Kidney (tissue), 13 donors: ENCODE measurements at regions not wholly inside any gene's neighbourhood (a gene's known extent, or its start where the extent isn't known, plus 50 kb on each side); places are given as distances from the start of the nearest gene placed in this dataset.

ENCODE experiments used
- DNase-seq, 5 donors: peaks; one replicate each; pipeline ENCODE4 v3.0.0-alpha.2; 2013 to 2020
- FAIRE-seq: peaks from 2 replicates; lab custom pipeline; 2012; peaks lifted over from hg19 to GRCh38; lab: Jason Lieb, UNC
- H3K27ac ChIP-seq, 2 donors: one replicate each; pipeline ENCODE4 v1.7.0; 2013; ENCODE audit warnings: low read depth in 2 of 2, low read length in 2 of 2, inconsistent platforms in 1 of 2
- H3K27me3 ChIP-seq: one replicate; pipeline ENCODE4 v1.7.1; 2013; ENCODE audit warnings: low read length, inconsistent platforms; ENCODE audit not compliant: control insufficient read depth, insufficient read depth
- H3K36me3 ChIP-seq, 3 donors: one replicate each; pipeline versions ENCODE4 v1.7.0 to v1.7.1; 2013; ENCODE audit warnings: low read length in 3 of 3, control low read depth in 1 of 3, inconsistent platforms in 1 of 3; ENCODE audit not compliant: insufficient read depth in 3 of 3, control insufficient read depth in 2 of 3
- H3K4me1 ChIP-seq, 3 donors: one replicate each; pipeline versions ENCODE4 v1.7.0 to v1.7.1; 2013; ENCODE audit warnings: low read length in 3 of 3, inconsistent platforms in 1 of 3, low read depth in 1 of 3; ENCODE audit not compliant: control insufficient read depth in 2 of 3, insufficient read depth in 2 of 3
- H3K4me3 ChIP-seq, 3 donors: one replicate each; pipeline versions ENCODE4 v1.7.0 to v1.8.1; 2013; ENCODE audit warnings: low read length in 3 of 3, control low read depth in 1 of 3, inconsistent platforms in 1 of 3
- H3K9ac ChIP-seq, 3 donors: one replicate each; pipeline versions ENCODE4 v1.7.0 to v1.7.1; 2013; ENCODE audit warnings: low read length in 3 of 3, control low read depth in 1 of 3, inconsistent platforms in 1 of 3
- H3K9me3 ChIP-seq, 3 donors: one replicate each; pipeline versions ENCODE4 v1.7.0 to v1.7.1; 2013; ENCODE audit warnings: low read length in 3 of 3, control low read depth in 1 of 3, inconsistent platforms in 1 of 3; ENCODE audit not compliant: control insufficient read depth in 2 of 3, insufficient read depth in 1 of 3
- intact Hi-C: fragments of 100-400 bp; cut with DNase I; formaldehyde crosslinking; loops from one replicate; pipeline ENCODE4 v1.11.1; 2022
- TF ChIP-seq, protein P1 (sequence below): IDR thresholded peaks from 3 replicates; pipeline ENCODE4 v1.5.1; 2012; ENCODE audit warnings: mild to moderate bottlenecking, moderate library complexity, borderline replicate concordance; ENCODE audit not compliant: insufficient read depth; ENCODE audit errors: extremely low read depth
- donor health status: control.
- donor health status: control.
- donor health status: control.
- donor health status: control.
- donor health status: control.
- donor health status: DM: yes; HTN: yes; CAD: no.
- donor health status: Normal renal cell carcinoma (clear cell type).

DNA sequence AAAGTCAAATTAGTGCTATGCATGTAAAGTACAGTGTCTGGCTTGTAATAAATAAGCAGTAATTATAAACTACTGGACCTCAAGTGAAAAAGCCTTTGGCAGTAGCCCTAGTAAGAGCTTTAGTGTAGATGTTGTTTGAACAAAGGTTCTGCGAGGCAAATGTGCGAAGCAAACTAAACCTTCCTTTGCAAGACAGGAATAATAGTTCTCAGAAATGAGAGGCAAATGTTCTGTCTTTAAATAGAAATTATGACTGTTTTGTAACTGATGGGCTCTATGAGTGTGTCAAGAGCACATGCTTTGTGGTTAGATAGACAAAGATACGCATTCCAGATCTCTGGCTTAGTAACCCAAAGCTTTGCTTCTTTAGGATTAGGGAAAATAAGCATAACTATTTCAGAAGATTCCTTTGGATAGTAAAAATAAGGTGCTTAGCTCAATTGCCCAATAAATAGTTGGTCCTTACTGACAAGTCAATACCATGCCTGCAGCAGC is 169.2 kb upstream of the CDC14C start:
- H3K27me3 ChIP-seq = no peaks in the 10 kb centered on the region
- H3K36me3 ChIP-seq = no peaks in the 10 kb centered on the region
- FAIRE-seq (no peak), DNase-seq (no peak)
- H3K27ac ChIP-seq = no peak overlapping the region
- TF ChIP-seq, protein P1, sequence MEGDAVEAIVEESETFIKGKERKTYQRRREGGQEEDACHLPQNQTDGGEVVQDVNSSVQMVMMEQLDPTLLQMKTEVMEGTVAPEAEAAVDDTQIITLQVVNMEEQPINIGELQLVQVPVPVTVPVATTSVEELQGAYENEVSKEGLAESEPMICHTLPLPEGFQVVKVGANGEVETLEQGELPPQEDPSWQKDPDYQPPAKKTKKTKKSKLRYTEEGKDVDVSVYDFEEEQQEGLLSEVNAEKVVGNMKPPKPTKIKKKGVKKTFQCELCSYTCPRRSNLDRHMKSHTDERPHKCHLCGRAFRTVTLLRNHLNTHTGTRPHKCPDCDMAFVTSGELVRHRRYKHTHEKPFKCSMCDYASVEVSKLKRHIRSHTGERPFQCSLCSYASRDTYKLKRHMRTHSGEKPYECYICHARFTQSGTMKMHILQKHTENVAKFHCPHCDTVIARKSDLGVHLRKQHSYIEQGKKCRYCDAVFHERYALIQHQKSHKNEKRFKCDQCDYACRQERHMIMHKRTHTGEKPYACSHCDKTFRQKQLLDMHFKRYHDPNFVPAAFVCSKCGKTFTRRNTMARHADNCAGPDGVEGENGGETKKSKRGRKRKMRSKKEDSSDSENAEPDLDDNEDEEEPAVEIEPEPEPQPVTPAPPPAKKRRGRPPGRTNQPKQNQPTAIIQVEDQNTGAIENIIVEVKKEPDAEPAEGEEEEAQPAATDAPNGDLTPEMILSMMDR = no peak
- no peak overlapping the region for H3K4me3 ChIP-seq
- H3K9me3 ChIP-seq = no peaks in the 10 kb centered on the region
- no peak overlapping the region for H3K9ac ChIP-seq
- H3K4me1 ChIP-seq = no peaks in the 10 kb centered on the region
- intact Hi-C loops = no loop called here

DNA sequence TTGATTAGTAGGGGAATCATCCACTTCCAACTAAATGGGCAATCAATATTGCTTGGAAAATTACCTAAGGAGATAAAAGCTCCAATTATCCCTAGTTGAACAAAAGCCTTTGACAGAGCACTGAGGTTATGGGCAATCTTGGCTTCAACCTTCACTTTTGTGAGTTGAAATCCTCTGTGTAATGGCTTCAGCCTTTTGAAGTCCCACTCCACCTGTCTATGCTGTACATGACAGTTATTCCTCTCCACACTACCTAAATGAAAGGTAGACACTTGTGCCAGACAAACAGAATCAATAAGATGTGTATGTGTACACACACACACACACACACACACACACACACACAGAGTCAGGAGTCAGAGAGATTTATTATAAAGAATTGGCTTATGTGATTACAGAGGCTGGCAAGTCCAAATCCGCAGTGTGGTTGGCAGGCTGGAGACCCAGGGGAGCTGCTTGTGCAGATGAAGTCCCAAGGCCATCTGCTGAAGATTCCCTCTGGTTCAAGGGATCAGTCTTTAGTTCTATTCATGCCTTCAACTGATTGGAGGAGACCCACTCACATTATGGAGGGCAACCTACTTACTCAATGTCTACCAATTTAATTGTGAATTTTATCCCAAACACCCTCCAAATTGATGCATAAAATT is 164.8 kb upstream of the CDC14C start:
- no peaks in the 10 kb centered on the region for H3K9me3 ChIP-seq
- H3K27me3 ChIP-seq = no peaks in the 10 kb centered on the region
- intact Hi-C loops = no loop called here
- no peaks in the 10 kb centered on the region for H3K4me1 ChIP-seq
- no peaks in the 10 kb centered on the region for H3K36me3 ChIP-seq
- DNase-seq (no peak), FAIRE-seq (no peak)
- H3K27ac ChIP-seq = no peak overlapping the region
- H3K4me3 ChIP-seq = no peak overlapping the region
- H3K9ac ChIP-seq = no peak overlapping the region
- TF ChIP-seq, protein P1 = no peak

DNA sequence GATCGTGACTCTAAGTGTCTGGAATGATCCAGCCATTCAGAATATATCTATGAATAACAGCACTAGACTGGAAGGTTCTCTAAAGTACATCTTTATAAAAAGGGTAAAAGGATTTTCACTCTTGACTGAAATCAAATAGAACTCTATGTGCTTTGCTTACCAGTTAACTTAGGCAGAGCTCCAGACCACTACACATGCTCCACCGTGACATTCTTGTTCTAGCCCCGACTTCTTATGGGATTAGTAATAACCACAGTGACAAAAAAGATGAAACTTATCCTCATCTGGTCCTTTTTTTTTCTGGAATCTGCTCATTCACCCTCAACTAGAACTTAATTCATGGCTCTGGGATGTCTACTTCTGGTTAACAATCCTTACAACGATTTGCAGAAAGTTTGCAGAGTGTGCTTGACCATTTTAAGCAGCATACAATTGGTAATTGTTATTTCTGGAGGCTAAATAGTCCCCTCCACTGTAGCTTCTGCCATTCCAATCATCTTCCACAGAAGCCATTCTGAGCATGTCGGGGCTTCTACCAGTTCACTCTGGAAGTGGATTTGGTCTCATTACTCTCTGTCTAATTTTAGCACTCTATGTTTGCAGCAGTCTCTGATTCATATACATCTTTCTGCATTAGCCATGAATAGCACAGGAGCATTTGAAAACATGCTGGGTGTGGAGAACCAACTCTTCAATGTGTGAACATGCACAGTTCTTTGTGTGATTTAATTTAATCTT is 163.7 kb upstream of the CDC14C start:
- Histone ChIP-seq H3K9me3 (no peaks in the 10 kb centered on the region), H3K27me3 (no peaks in the 10 kb centered on the region), H3K36me3 (no peaks in the 10 kb centered on the region), H3K4me1 (no peaks in the 10 kb centered on the region), H3K27ac (no peak overlapping the region), H3K9ac (no peak overlapping the region), H3K4me3 (no peak overlapping the region)
- DNase-seq = no peak
- TF ChIP-seq, protein P1 = no peak
- intact Hi-C loops = no loop called here
- FAIRE-seq = no peak
